Erythroblast (primary cell): ENCODE measurements at regions not wholly inside any gene's neighbourhood (a gene's known extent, or its start where the extent isn't known, plus 50 kb on each side); places are given as distances from the start of the nearest gene placed in this dataset.

Experiments used
- DNase-seq, 2 experiments: peaks; one replicate each; lab custom pipeline; 2025; lab: John Stamatoyannopoulos, UW
- GATA1 ChIP-seq: IDR thresholded peaks from 2 replicates; pipeline ENCODE4 v1.6.1; 2011; ENCODE audit warnings: low read depth, mild to moderate bottlenecking, control low read depth, low read length, moderate library complexity
- POLR2A ChIP-seq: IDR thresholded peaks from 2 replicates; pipeline ENCODE4 v1.6.1; 2011; ENCODE audit warnings: mild to moderate bottlenecking, low read length

DNA sequence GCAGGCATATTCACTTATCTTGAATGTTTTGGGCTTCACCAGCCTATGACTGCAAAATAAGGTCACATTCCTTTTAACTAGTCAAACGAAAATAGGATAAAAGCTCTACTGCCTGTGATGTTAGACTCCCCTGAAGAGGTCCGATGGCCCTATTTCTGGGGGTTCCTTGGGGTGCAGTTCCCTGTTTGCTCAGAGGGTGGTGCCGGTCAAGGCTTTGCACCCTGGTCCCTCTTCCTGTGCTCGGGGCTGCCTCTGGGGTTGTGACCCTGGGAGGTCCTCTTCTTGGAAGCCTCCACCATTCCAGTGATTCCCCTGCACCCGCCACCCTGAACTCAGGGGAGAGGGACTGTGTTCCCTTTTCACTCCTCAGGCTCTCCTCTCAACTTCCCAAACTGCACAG, 86.7 kb upstream of the ANKRD34C start:
- no peak for TF ChIP-seq GATA1
- no peak for TF ChIP-seq POLR2A
- DNase-seq: no peak

DNA sequence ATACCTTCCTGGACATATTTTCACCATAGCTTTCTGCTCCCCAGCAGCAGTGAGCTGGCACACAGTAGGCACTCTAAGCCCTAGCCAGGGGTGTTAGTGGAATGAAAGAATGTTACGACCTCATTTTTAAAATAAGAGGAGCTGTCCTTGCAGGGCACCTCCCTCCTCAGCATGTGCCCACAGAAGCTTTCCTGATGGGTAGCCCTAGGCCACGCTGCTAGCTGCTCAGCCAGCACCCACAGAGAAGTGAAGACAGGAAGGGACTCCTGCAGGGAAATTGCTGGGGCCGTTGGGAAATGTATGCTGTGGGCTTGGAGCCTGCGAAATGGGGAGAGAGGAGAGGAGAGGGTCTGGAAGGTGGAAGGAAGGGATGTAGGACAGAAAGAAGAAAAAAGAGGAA, 87.3 kb upstream of the ANKRD34C start:
- no peak for DNase-seq
- TF ChIP-seq GATA1: no peak

DNA sequence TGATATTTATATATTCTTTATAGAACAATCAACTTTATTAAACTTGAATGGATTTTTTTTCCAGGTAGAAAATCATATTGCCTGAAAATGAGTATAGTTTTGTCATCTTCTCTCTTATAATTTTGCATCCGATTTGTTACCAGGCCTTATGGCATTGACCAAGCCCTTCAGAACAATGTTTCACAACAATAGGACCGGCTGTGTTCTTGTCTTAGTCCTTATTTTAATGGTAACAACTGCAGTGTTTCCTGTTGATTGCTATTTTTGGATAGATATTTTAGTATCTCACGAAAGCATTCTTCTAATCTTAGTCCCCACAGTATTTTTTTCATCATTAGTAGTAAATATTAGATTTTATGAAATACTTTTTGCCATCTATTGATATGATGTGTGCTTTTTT, 88.1 kb upstream of the ANKRD34C start:
- DNase-seq: no peak
- TF ChIP-seq GATA1 (no peak), POLR2A (no peak)

DNA sequence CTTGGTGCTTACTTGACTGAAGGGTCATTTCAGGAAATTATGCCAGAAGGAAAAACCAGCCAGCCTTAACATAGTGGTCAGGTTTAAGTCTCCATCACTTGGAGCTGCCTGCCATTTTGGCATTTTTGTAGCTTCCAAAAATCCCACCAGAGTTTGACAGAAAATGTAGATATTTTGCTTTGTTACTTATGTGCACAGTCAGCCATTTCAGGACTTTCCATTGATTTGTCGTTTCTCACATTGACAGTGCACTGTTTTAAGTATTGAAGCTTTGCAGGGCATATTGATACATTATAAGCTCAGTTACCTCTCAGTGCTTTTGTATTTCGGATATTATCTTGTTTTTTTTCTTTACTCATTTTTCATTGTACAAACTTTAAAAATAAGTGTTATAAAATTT, 89.0 kb upstream of the ANKRD34C start:
- TF ChIP-seq GATA1: no peak
- no peak for DNase-seq

- no peak for DNase-seq
- TF ChIP-seq GATA1 (no peak), POLR2A (no peak)
Measured at GRCh38 chr15:79193103-79193502, 89.4 kb upstream of the ANKRD34C start.

GRCh38 chr15:79192462-79193036, 90.0 kb upstream of the ANKRD34C start:
- TF ChIP-seq POLR2A: no peak
- no peak for DNase-seq

- no peak for DNase-seq
- TF ChIP-seq POLR2A (no peak), GATA1 (no peak)
Measured at GRCh38 chr15:79190093-79190492, 92.4 kb upstream of the ANKRD34C start.

DNA sequence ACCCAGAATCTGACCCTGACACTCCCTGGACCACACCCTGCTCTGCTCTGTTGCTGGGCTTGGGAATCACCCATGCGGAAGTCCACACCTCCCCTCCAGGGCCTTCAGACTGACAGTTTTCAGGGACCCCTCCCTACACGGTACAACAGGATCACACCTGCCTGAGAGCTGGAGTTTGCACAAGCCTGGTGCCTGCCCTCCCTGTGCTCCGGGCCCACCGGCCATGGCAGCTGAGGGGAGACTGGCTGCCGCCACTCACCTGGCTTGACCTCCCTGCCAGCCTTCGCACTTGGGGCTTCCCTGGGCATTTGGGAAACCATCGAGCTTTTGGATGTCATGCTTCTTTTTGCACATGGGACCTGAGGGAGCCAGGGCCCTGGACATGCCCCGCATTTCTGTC, 95.9 kb upstream of the ANKRD34C start:
- DNase-seq: no peak
- TF ChIP-seq GATA1 (no peak), POLR2A (no peak)

GRCh38 chr15:79185199-79185598, 94.6 kb upstream of the RASGRF1 start:
- DNase-seq: peak; percentile 5 to 32
- TF ChIP-seq GATA1 (no peak), POLR2A (no peak)

GRCh38 chr15:79184465-79184892, 93.9 kb upstream of the RASGRF1 start:
- DNase-seq: peak; percentile 57 to 79
- TF ChIP-seq POLR2A (no peak), GATA1 (no peak)

- DNase-seq: no peak
- no peak for TF ChIP-seq GATA1
- TF ChIP-seq POLR2A: no peak
Measured at GRCh38 chr15:79180318-79180717, 89.7 kb upstream of the RASGRF1 start.

- TF ChIP-seq POLR2A (no peak), GATA1 (no peak)
- no peak for DNase-seq
Measured at GRCh38 chr15:79179597-79179996, 89.0 kb upstream of the RASGRF1 start.

DNA sequence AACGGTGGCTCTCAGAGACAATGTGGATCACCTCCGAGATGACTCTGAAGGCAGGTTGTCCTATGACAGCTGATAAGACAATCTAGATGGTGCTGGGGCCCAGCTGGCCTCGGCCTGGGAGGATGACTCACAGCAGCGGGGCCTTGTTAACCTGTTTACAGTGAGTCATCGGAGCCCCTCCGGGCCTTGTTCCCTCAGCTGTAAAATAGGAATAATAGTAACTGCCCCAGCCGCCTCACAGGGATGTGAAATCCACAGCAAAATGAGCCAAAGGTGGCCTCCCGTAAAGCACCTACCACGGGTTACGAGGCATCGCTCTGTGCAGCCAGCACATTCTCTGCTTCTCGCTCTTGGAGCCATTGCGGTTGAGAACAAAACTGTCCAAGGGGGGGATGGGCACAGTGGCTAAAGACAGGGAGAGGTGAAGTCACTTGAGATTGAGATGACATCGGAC, 88.6 kb upstream of the RASGRF1 start:
- DNase-seq: peak; percentile 21 to 40
- TF ChIP-seq GATA1 (no peak), POLR2A (no peak)

DNA sequence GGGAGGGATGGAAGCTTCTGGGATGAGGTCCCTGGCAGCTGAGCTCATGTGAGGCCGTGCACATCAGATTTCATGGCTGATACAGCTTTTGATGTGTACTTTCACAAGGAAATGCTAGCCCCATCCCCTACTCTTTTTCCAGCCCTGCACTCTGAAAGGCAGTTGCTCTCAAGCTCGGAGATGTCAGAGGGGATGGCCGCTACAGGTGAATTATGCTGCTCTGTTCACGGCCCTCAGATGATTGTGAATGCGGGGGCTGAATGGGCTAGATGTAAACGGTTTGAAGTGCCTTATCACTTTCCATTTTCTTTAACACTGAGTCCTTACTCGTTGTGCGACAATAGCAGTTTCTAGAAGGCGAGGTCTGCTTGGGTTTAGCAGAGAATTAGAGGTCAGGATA, 88.0 kb upstream of the RASGRF1 start:
- no peak for DNase-seq
- TF ChIP-seq POLR2A (no peak), GATA1 (no peak)

- TF ChIP-seq POLR2A (no peak), GATA1 (no peak)
- no peak for DNase-seq
Measured at GRCh38 chr15:79176151-79176550, 85.6 kb upstream of the RASGRF1 start.
